ENCODE measurements at regions not wholly inside any gene's neighbourhood (a gene's known extent, or its start where the extent isn't known, plus 50 kb on each side); places are given as distances from the start of the nearest gene placed in this dataset.

GRCh38 chr3:177529716-177530335, 332.5 kb upstream of the TBL1XR1 start:
- Histone ChIP-seq H3K27ac (no peak overlapping the region), H3K36me3 (no peaks in the 10 kb centered on the region), H3K4me1 (peaks cover 5 to 33% (median 9%) of the 10 kb centered on the region in 3 donors), H3K4me3 (no peak overlapping the region), H3K27me3 (no peaks in the 10 kb centered on the region), H3K9me3 (no peaks in the 10 kb centered on the region)
- no peak for DNase-seq
- intact Hi-C loops (cut with DNase I) = no loop called here
- no peak for TF ChIP-seq POLR2A (IDR thresholded peaks at IDR 0.05)
- TF ChIP-seq CTCF (IDR thresholded peaks at IDR 0.05) = no peak
- whole genome bisulfite sequencing, 2 donors = 82 to 84% methylated on average over 5 of the region's 5 CpGs

- H3K36me3 ChIP-seq = no peaks in the 10 kb centered on the region
- H3K4me3 ChIP-seq = no peak overlapping the region
- WGBS, 2 donors = 77 to 90% methylated on average over 5 of the region's 5 CpGs
- no peaks in the 10 kb centered on the region for H3K27me3 ChIP-seq
- DNase-seq = no peak
- TF ChIP-seq CTCF (IDR thresholded peaks at IDR 0.05) (no peak), POLR2A (IDR thresholded peaks at IDR 0.05) (no peak)
- H3K27ac ChIP-seq = no peak overlapping the region
- peaks cover 4 to 31% (median 5%) of the 10 kb centered on the region in 3 donors for H3K4me1 ChIP-seq
- intact Hi-C loops (cut with DNase I) = no loop called here
- no peaks in the 10 kb centered on the region for H3K9me3 ChIP-seq
Observed at GRCh38 chr3:177530908-177531307, 333.6 kb upstream of the TBL1XR1 start.

GRCh38 chr3:177536873-177537272, 339.6 kb upstream of the TBL1XR1 start:
- TF ChIP-seq CTCF (IDR thresholded peaks at IDR 0.05) (no peak), POLR2A (IDR thresholded peaks at IDR 0.05) (no peak)
- Histone ChIP-seq H3K36me3 (no peaks in the 10 kb centered on the region), H3K9me3 (no peaks in the 10 kb centered on the region), H3K4me3 (no peak overlapping the region), H3K27me3 (no peaks in the 10 kb centered on the region), H3K27ac (no peak overlapping the region), H3K4me1 (peaks cover 2 to 35% (median 15%) of the 10 kb centered on the region in 3 donors)
- 82 to 83% methylated on average over 2 of the region's 2 CpGs for WGBS, 2 donors
- no peak for DNase-seq
- intact Hi-C loops (cut with DNase I) = no loop called here

GRCh38 chr3:177537612-177538011, 340.3 kb upstream of the TBL1XR1 start:
- no peak for DNase-seq
- 86 to 95% methylated on average over 1 of the region's 1 CpG for WGBS, 2 donors
- intact Hi-C loops (cut with DNase I) = no loop called here
- H3K9me3 ChIP-seq = no peaks in the 10 kb centered on the region
- H3K27ac ChIP-seq = peak overlapping the region in 2 of 4 donors; percentile 20 to 56
- H3K4me3 ChIP-seq = no peak overlapping the region
- no peaks in the 10 kb centered on the region for H3K27me3 ChIP-seq
- no peak for TF ChIP-seq POLR2A (IDR thresholded peaks at IDR 0.05)
- no peak for TF ChIP-seq CTCF (IDR thresholded peaks at IDR 0.05)
- no peaks in the 10 kb centered on the region for H3K36me3 ChIP-seq
- peaks cover 2 to 32% (median 15%) of the 10 kb centered on the region in 3 donors for H3K4me1 ChIP-seq

GRCh38 chr3:177538048-177538749, 340.9 kb upstream of the TBL1XR1 start:
- Histone ChIP-seq H3K36me3 (no peaks in the 10 kb centered on the region), H3K27me3 (no peaks in the 10 kb centered on the region), H3K27ac (peak overlapping the region in 1 of 4 donors; percentile 56), H3K4me3 (no peak overlapping the region), H3K4me1 (peaks cover 2 to 32% (median 15%) of the 10 kb centered on the region in 3 donors), H3K9me3 (no peaks in the 10 kb centered on the region)
- intact Hi-C loops (cut with DNase I) = no loop called here
- DNase-seq = no peak
- WGBS, 2 donors = 47 to 48% methylated on average over 4 of the region's 4 CpGs
- TF ChIP-seq CTCF (IDR thresholded peaks at IDR 0.05) = no peak
- TF ChIP-seq POLR2A (IDR thresholded peaks at IDR 0.05) = no peak
